Lung (tissue), 11 donors: ENCODE measurements at regions not wholly inside any gene's neighbourhood (a gene's known extent, or its start where the extent isn't known, plus 50 kb on each side); places are given as distances from the start of the nearest gene placed in this dataset.

Experiments used
- ATAC-seq: fragments of 200-7000 bp; cut with Tn5 transposase; one replicate; pipeline ENCODE4 v1.9.1; 2020; ENCODE audit warnings: moderate number of reproducible peaks; ENCODE audit not compliant: insufficient read depth, low FRiP score
- DNase-seq, 3 donors: peaks; one replicate each; pipeline ENCODE4 v3.0.0-alpha.2; 2013 to 2017
- H3K27ac ChIP-seq, 2 donors: one replicate each; pipeline ENCODE4 v1.5.1; 2013; ENCODE audit warnings: mild to moderate bottlenecking in 2 of 2, moderate library complexity in 2 of 2, control low read depth in 1 of 2, inconsistent platforms in 1 of 2, low read depth in 1 of 2, low read length in 1 of 2
- H3K27me3 ChIP-seq, 3 donors: one replicate each; pipeline ENCODE4 v1.5.1; 2013; ENCODE audit warnings: low read length in 2 of 3; ENCODE audit not compliant: control insufficient read depth in 3 of 3, insufficient read depth in 3 of 3
- H3K36me3 ChIP-seq, 4 donors: one replicate each; pipeline ENCODE4 v1.5.1; 2013; ENCODE audit warnings: low read length in 4 of 4, mild to moderate bottlenecking in 1 of 4, moderate library complexity in 1 of 4; ENCODE audit not compliant: control insufficient read depth in 4 of 4, insufficient read depth in 4 of 4
- H3K4me1 ChIP-seq, 5 donors: one replicate each; pipeline ENCODE4 v1.5.1; 2013; ENCODE audit warnings: low read length in 5 of 5, mild to moderate bottlenecking in 2 of 5, moderate library complexity in 1 of 5; ENCODE audit not compliant: control insufficient read depth in 5 of 5, insufficient read depth in 5 of 5
- H3K4me3 ChIP-seq: one replicate; pipeline ENCODE4 v1.5.1; 2013; ENCODE audit warnings: mild to moderate bottlenecking, control low read depth, moderate library complexity
- H3K9ac ChIP-seq, 2 donors: one replicate each; pipeline ENCODE4 v1.5.1; 2013; ENCODE audit warnings: low read length in 2 of 2, control low read depth in 1 of 2; ENCODE audit not compliant: insufficient read depth in 1 of 2
- H3K9me3 ChIP-seq, 4 donors: one replicate each; pipeline ENCODE4 v1.5.1; 2013; ENCODE audit warnings: low read length in 3 of 4, mild to moderate bottlenecking in 1 of 4, moderate library complexity in 1 of 4; ENCODE audit not compliant: control insufficient read depth in 4 of 4, insufficient read depth in 3 of 4
- CTCF ChIP-seq: IDR thresholded peaks from 2 replicates; pipeline ENCODE4 v1.5.1; 2012; ENCODE audit warnings: mild to moderate bottlenecking; ENCODE audit errors: control extremely low read depth, extremely low read depth
- WGBS, 2 donors: extraction: QIAGEN DNeasy Blood & Tissue Kit; methylation state at CpG; one replicate each; pipeline ENCODE4 v1.1.7; 2013; 5-methylcytosine and 5-hydroxymethylcytosine counted together
- donor health status: control.
- donor health status: control.
- donor health status: Bipolar disorder and iron deficiency.
- donor health status: healthy.
- donor health status: DM: yes; HTN: yes; CAD: no.

- ATAC-seq: no peak
These were observed 484.9 kb downstream of the EPM2A start for GRCh38 chr6:145250436-145250835.

GRCh38 chr6:145252737-145253136, 482.6 kb downstream of the EPM2A start:
- DNase-seq (no peak), ATAC-seq (no peak)
- no peak overlapping the region for H3K9ac ChIP-seq
- no peaks in the 10 kb centered on the region for H3K27me3 ChIP-seq
- H3K36me3 ChIP-seq: no peaks in the 10 kb centered on the region
- no peak overlapping the region for H3K27ac ChIP-seq
- no peaks in the 10 kb centered on the region for H3K4me1 ChIP-seq
- H3K4me3 ChIP-seq: no peak overlapping the region
- no peak for TF ChIP-seq CTCF
- H3K9me3 ChIP-seq: peaks cover 0 to 4% (median 0%) of the 10 kb centered on the region in 4 donors

More at GRCh38 chr6:145250436-145250835, 484.9 kb downstream of the EPM2A start:
- Histone ChIP-seq H3K4me3 (no peak overlapping the region), H3K4me1 (peaks cover 0 to 3% (median 0%) of the 10 kb centered on the region in 5 donors), H3K9ac (no peak overlapping the region), H3K27me3 (no peaks in the 10 kb centered on the region), H3K36me3 (no peaks in the 10 kb centered on the region), H3K27ac (no peak overlapping the region), H3K9me3 (peaks cover 0 to 2% (median 0%) of the 10 kb centered on the region in 4 donors)
- 78 to 86% methylated on average over 3 of the region's 3 CpGs for WGBS, 2 donors
- no peak for TF ChIP-seq CTCF
- DNase-seq: no peak

GRCh38 chr6:145254649-145255401, 480.5 kb downstream of the EPM2A start:
- no peak for TF ChIP-seq CTCF
- Histone ChIP-seq H3K36me3 (no peaks in the 10 kb centered on the region), H3K4me1 (peaks cover 0 to 8% (median 0%) of the 10 kb centered on the region in 5 donors), H3K9me3 (peaks cover 0 to 4% (median 0%) of the 10 kb centered on the region in 4 donors), H3K27ac (no peak overlapping the region), H3K9ac (no peak overlapping the region), H3K27me3 (no peaks in the 10 kb centered on the region), H3K4me3 (no peak overlapping the region)
- 84 to 88% methylated on average over 5 of the region's 5 CpGs for WGBS, 2 donors
- DNase-seq (no peak), ATAC-seq (no peak)
